Suppressor macrophage (primary cell): ENCODE measurements at regions not wholly inside any gene's neighbourhood (a gene's known extent, or its start where the extent isn't known, plus 50 kb on each side); places are given as distances from the start of the nearest gene placed in this dataset.
"Not testable (repeated sequence)": the region's sequence is repeated elsewhere in the genome, so short reads cannot be mapped to it uniquely, and the experiment has no call there.

Source experiments
- DNase-seq, 4 experiments: peaks; one replicate each; pipeline ENCODE4 v3.0.0-alpha.2; 2020 to 2022

DNA sequence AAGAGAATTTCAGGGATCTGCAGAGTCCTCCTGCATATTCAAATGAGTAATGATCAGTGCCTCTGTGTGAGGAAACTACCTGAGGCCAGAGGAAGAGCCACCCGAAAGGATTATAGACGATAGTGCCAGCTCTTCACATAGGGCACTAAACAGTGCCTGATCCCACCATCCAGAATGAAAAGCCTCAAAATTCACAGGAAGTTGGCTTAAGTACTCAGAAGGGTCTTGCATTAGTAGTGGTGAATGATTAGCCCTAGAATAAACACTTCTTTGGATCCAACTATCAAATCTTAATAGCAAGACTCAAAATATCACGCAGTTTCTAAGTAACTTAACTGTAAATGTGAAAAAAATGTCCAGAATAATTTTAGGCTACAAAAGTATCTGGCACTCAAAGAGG is 324.4 kb downstream of the ZNF674 start:
- DNase-seq, result no peak

DNA sequence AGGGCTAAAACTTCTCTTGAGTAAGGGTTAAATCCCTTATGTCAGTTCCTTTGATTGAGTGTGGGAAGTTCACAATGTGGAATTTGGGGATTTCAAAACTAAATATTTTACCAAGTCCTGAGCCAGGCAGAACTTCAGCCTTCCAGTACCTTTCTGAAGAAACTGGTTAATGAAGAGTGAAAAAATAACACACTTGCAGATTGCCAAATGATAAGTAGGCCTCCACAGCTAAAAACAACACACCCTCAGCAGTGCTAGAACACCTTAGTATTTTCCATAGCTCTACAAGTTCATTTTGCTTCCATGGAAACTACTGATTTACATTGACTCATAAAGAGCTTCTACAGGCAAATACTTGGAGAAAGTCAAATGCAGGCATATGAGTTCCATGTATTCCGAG is 326.8 kb downstream of the ZNF674 start:
- DNase-seq, result no peak

DNA sequence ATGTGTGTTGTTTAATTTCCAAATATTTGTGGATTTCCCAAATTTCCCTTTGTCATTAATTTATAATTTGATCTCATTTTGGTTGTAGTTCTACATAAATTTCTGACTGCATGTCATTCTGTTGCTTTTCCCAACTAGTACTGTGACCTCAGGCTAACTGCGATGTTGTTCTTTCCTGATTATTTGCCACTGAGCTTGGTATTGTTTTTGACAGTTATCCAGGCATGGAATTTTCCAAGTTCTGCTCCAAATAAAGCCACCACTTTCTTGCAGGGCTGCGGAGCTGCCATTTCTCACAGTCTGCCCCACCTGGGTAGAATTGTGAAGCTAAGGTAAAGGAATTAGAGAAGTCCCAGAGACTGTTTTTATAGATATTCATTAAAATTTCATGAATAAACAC is 328.8 kb downstream of the ZNF674 start:
- DNase-seq, result no peak

DNA sequence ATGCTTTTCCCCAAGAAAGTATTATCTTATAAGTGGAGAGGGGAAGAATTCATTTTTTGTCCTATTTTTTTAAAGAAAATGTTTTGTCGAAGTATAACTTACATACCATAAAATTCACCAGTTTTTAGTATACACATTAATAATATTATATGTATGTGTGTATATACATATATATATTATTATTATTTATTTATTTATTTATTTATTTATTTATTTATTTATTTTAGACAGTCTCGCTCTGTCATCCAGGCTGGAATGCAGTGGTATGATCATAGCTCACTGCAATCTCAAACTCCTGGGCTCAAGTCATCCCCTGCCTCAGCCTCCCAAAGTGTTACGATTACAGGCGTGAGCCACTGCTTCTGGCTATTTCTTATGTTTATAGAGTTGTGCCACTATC is 334.1 kb downstream of the ZNF674 start:
- no peak for DNase-seq

DNA sequence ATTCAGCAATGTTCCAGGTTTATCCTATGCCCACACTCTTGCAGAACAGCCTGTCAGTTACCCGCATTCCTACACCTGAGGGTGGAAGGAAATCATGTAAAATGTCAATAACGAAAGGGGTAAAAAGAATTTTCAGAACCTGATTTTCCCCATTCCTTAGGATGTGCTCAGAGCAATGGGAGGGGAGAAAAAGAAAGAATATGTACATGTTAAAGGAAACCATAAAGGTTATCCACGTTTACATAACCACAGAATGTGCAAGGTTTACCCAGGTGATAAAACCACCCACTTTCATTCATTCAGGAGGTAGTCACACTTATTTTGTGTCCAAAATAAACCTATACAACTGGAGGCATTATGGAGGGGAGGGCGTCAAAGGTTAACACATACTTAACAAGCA is 335.5 kb downstream of the ZNF674 start:
- no peak for DNase-seq

DNA sequence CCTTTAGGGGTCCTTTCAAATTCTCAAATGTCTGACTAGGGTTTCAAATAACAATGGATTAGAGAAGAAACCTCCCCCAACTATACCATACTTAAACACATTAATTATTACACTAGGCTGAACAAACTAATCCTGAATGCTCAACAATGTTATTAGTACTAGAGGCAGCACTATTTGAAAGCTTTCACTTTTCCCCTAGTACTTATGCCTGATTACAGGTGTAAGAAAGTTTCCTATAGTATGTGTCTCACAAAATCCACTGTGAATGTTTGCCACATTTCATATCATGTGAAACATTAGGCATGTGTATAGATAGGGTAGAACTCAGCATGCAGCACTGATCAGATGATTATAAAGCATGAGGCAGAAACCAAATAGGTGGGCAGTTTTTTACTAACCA is 336.2 kb downstream of the ZNF674 start:
- no peak for DNase-seq

DNA sequence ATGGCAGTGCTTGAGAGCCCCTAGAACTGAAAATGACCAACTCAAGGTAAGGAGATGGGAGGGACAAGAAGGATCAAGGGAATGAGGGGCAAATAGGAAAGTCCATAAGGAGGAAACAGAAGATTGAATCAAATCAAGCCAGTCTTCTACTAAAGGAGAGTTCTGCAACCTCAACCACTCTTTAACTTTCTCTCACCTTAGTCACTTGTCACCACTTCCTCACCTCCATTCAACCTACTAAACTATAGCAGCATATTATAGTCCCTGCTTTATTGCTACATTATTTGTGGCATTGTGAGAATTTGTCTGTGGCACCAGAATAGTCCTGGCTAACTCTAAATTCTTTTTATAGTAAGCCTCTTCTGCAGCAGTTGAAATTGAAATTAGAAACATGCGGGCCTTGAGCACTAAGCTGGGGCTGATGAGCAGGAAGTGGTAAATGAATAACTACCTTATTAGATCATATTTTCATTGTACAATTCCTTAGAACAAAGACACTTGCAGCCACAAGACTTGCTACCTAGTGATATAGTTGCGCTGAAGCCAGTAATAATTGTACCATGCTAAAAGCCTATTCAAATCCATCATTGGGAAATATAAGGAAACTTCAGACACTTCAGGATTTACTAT is 336.9 kb downstream of the ZNF674 start:
- DNase-seq, result no peak

DNA sequence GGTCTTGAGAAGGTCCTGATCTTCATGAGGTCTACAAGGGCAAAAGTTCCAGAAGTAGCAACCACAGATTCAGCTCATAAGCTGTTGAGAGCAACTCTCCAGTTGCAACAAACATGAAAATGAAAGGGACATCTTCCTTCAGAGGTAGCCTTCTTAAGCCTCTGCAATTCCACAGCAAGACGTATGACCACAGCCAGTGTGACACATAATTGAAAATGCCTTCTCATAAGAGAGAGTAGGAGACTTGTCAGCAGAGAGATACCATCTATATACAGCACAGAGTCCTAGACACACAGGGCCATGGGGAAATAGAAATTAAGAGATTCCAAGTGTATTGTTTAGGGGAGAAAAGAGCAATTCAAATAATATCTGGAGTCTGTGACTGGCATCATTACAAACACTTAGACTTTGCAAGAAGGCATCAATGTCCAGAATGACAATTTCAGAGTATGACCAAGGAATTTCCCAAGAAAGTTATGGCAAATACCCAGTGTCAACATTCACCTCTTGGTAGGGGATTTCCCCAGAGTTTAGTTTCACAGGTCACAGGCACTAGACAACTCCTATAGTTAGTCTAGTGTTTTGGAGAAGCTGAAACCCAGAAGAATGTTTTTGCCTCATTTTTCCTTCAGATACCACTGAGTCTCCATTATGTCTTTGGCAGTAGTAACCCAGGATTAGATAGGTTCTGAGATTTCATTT is 340.3 kb downstream of the ZNF674 start:
- peak in 1 of 4 experiments; percentile 0 for DNase-seq

DNA sequence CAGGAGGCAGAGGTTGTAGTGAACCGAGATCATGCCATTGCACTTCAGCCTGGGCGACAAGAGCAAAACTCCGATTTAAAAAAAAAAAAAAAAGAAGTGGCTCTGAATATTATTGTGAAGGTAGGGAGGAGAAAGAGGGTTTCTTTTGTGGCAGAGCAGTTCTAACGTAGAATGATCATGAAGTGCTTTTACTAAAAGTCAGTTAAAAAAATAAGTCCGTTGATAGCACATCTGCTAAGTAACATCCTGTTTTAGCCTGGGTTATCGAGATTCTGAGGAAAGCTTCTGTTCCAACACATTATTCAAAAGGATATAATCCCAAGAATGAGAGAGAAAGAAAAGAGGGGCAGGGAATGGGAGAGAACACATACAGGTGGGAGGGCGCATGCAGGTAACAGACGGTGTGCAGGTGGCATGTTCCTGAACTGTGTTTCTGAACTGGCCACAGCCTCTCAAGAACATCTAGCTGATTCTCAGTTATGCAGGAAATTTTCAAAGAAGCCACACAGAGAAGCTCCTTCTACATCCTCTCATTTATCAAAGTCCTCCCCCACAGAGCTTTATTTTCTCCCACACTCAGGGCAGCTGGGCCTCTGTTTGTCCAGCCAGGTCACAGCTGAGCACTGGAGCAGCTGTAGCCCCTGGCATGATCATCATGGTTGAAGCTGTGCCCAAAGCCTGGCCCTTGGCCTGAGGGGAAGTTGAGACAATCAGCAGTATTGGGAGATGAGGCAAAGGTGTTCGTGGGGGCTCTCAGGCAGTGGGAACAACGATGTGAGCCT is 342.3 kb downstream of the ZNF674 start:
- no peak for DNase-seq

DNA sequence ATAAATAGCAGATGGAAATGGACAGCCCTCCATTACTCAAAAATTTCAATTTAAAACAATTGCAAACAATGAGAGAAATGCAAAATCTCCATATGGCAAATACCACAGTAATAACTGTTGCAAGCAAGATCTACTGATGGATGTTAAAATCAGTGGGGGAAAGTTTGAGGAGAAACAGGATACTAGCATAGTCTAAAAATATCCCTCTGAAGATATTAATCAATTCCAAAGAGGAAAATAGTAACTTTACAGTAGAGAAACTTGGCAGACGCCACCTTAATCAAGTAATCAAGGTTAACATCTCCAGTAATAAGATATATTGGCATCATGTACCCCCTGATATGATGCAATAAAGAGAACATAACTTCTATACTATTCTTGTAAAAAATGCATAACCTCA is 344.8 kb downstream of the ZNF674 start:
- no peak for DNase-seq

DNA sequence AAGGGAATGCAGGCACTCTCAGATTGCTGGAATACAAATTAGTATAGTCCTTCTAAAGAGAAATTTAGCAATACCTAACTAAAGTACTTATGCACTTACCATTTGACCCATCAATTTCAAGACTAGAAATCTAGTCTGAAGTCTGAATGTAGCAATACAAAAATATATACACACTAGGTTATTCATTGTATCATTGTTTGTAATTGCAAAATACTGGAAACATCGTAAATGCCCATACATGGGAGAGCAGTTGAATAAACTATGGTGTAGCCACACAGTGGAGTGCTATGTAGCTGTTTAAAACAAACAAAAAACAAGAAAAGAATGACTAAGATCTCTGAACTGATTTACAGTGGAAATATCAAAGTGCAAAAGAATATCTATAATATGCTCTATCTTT is 346.4 kb downstream of the ZNF674 start:
- DNase-seq, result no peak

DNA sequence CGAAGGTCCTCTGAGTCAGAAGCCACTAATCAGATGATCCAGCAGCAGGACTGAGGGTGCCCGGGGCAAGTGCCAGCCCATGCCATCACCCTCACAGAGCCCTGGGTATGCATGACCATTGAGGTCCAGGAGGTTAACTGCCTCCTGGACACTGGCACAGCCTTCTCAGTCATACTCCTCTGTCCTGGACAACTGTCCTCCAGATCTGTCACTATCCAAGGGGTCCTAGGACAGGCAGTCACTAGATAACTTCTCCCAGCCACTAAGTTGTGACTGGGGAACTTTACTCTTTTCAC is 358.5 kb downstream of the ZNF674 start:
- not testable (repeated sequence) for DNase-seq

DNA sequence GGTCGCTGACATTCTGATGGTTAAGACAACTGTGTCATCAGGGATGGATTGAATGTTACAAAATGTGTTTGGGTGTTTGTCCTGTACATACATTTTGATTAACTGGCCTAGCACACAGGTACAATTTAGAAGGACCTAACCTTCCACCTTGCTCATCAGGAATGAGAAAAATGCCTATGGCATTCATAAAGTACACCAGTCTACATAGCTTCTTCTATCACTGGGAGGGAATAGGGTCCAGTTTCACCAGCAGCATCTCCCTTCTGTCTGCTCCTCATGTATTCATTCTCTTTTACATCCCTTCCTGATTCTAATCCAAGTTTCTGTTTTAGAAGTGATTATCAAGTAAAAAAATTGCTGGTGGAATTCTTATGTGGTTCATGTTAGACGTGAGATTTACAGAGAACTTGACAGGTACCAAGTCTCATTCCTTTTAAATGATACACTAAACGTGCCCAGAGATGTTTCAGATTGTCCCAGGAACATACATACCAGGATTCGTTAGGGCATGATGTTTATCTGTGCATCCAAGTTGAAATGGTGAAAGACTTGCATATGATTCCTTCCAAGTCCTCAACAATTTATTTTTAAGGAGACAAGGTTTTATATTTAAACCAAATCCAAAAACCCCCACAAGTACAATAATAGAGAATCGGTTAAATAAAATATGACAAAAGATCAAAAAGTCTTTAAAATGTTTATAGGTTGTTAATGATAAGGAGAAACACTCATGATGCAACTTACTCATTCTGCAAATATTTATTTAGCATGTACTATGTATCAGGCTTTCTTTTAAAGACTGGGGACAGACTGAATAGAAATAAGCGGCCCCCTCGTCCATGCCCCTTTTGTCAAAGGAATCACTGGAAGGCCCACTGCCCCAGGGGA is 359.1 kb downstream of the ZNF674 start:
- DNase-seq, result no peak

DNA sequence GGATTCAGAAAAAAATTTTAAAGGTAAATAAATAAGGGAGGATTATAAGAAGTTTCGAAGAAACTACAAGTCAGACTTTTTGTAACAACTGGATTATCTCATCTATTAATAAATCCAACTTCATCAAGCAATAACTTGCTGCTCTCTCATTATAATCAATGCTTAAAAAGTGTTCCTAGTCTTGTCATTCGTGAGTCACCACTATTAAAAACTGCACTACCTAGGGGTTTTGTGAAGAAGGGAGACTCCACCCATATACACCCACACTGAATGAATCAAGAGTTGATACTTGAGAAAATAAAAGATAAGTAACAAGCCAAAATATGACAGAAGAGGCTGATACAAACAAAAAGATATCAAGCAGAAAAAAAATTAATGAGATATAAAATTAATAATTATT is 360.5 kb downstream of the ZNF674 start:
- DNase-seq, result no peak

DNA sequence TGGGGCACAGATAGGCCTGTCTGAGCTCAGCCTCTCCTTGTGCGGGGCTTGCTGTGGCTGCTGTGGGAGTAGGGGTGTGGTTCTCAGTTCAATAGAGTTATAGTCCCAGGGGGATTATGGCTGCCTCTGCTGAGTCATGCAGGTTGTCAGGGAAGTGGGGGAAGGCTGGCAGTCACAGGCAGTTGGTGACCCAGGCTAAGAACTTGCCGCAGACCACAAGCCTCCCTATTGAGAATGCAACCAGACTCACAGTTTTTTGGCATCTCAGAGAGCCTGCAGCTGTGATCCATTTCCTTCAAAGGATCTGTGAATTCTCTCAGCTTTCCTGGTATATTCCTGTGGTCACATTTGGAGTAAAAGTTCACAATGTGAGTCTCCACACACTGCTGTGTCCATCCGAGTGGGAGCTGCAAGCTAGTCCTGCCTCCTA is 364.9 kb downstream of the ZNF674 start:
- no peak for DNase-seq

DNA sequence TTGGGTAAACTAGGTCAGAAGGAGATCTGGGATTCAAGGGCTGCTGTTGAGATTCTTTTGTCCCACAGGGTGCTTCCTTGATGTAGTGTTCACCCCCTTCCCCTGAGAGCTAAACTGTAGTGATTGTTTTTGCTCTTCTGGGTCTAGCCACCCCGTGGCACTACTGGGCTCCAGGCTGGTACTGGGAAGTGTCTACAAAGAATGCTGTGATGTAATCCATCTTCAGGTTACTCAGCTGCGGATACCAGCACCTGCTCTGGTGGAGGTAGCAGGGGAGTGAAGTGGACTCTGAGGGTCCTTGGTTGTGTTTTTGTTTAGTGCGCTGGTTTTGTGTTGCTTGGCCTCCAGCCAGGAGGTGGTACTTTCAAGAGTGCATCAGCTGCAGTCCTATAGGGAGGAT is 365.5 kb downstream of the ZNF674 start:
- no peak for DNase-seq

DNA sequence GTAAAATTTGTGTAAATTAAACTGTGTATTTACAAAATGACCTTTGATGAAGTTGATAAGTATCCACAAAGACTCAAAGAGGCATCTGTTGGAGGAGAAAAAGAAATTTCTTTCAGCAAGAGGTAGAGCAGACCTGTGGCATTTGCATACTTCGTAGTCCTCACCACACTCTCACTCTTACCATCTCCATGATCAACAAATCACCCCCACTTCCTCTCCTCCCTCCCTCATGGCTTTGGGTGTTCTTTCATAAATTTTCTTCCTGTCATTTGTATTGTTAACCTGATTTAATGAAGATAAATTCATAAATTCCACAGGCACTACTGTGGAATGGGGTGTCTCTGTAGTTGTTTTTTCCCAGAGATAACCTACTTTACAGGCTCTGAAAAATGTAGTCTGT is 366.5 kb downstream of the ZNF674 start:
- DNase-seq, result no peak

DNA sequence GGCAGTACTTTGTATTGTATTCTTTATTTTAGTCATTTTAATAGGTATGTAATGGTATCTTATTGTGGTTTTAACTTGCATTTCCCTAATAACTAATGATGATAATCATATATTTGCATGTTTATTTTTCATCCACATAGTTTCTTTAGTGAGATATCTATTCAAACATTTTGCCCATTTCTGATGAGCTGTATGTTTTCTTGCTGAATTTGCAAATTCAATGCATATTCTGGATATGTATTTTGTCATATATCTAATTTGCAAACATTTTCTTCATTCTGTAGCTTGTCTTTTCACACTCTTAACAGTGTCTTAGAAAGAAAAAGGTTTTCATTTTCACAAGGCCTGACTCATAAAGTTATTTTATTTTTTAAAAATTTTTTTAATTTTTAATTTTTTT is 372.1 kb downstream of the ZNF674 start:
- no peak for DNase-seq

DNA sequence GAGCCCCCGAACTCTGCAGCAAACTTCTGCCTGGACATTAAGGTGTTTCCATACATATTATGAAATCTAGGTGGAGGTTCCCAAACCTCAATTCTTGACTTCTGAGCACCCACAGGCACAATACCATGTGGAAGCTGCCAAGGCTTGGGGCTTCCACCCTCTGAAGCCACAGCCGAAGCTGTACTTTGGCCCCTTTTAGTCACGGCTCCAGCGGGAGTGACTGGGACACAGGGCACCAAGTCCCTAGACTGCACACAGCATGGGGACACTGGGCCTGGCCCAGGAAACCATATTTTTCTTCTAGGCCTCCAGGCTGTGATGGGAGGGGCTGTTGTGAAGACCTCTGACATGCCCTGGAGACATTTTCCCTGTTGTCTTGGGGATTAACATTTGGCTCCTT is 373.8 kb downstream of the ZNF674 start:
- not testable (repeated sequence) for DNase-seq

DNA sequence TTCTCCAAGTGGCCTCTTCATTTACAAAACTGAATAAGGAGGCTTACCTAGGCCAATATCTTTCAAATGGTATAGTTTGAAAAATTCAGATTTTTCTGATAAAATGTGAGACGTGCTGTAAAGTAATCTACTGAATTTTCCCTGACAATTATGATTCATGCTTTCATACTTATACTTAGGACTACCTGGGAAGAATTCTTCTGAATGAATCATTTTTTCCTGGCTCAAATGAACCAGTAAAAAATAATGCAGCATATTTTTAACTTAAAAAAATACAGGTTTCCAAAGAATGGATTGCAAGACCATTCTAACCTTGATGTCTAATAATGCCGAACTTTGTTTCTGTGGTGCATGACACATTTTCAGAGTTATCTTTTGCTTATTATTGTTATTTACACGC is 375.4 kb downstream of the ZNF674 start:
- DNase-seq, result no peak

DNA sequence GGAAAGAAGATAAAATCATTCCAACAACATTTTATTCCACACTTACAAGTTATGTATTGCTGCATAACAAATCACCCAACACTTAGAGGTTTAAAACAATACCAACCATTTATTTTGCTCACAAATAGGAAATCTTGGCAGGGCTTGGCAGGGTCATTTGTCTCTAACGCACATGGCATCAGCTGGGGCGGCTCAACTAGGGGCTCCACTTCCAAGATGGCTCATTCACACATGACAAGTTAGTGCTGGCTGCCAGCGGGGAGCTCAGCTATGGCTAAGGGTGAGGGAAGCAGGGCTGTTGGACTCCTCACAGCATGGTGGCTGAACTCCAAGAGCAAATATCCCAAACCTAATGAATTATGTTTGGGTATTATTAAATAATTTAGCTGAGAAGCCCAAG is 377.0 kb downstream of the ZNF674 start:
- DNase-seq, result no peak

DNA sequence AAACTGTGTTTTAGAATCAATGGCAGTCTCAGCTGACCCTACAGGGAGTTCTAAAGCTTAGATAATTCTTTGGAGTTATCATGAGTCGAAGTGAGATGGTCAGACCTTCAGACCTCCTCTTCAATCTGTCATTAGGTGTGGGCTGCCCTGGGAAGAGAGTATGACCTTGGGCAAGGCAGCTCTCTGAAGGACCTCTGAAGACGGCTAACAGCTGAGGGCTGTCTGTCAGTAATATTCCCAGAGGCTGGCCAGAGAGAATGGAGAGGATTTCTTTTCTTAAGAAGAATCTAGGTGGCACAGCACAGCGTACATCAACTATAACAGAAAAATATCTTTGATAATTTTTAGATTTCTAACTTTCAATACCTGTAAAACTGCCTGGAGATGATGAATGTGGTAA is 379.4 kb downstream of the ZNF674 start:
- no peak for DNase-seq

DNA sequence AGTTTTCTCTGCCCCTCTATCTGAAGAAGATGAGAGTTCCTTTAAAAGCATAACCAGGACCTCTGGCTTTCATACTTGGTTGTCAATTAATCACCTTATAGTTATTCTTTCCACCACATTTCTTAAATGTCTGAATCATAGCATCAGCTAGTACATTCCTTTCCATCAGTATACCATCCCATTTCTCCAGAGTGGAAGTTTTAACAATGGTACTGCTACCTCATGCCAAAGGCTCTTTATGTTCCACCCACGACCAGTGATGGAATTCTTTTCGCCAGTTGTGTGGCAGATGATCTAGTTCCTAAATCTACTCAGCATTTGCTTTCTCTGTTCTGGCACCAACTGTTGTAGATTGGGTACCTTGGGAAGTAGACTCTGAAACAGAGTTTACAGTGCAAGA is 379.8 kb downstream of the ZNF674 start:
- DNase-seq, result no peak
